Activated naive CD4-positive, alpha-beta T cell treated with anti-CD3 and anti-CD28 coated beads for 36 hours (primary cell): ENCODE measurements at regions not wholly inside any gene's neighbourhood (a gene's known extent, or its start where the extent isn't known, plus 50 kb on each side); places are given as distances from the start of the nearest gene placed in this dataset.

Experiments
- CTCF ChIA-PET: fragments of 350-600 bp; sonication (Branson Sonifier 250); formaldehyde crosslinking; loops from one replicate; lab custom pipeline; 2021; ENCODE audit warnings: antibody characterized with exemption; lab: Charles Lee
- DNase-seq: peaks from one replicate; pipeline ENCODE4 v3.0.0-alpha.2; 2020
- H3K27ac Mint-ChIP-seq: one replicate; pipeline ENCODE4 v1.8.0; 2021; ENCODE audit warnings: mild to moderate bottlenecking, mixed read lengths
- H3K27me3 Mint-ChIP-seq: one replicate; pipeline ENCODE4 v1.8.0; 2021; ENCODE audit warnings: low read depth, mixed read lengths
- H3K36me3 Mint-ChIP-seq: one replicate; pipeline ENCODE4 v1.8.0; 2021; ENCODE audit warnings: low read depth, mixed read lengths
- H3K4me1 Mint-ChIP-seq: one replicate; pipeline ENCODE4 v1.8.0; 2021; ENCODE audit warnings: low read depth, mixed read lengths
- H3K4me3 Mint-ChIP-seq: one replicate; pipeline ENCODE4 v1.8.0; 2021; ENCODE audit warnings: mild to moderate bottlenecking, moderate library complexity, mixed read lengths
- H3K9me3 Mint-ChIP-seq: one replicate; pipeline ENCODE4 v1.8.0; 2021; ENCODE audit warnings: mixed read lengths
- intact Hi-C: fragments of 100-400 bp; cut with micrococcal nuclease; formaldehyde crosslinking; loops from one replicate; pipeline ENCODE4 v1.15.1; 2023

DNA sequence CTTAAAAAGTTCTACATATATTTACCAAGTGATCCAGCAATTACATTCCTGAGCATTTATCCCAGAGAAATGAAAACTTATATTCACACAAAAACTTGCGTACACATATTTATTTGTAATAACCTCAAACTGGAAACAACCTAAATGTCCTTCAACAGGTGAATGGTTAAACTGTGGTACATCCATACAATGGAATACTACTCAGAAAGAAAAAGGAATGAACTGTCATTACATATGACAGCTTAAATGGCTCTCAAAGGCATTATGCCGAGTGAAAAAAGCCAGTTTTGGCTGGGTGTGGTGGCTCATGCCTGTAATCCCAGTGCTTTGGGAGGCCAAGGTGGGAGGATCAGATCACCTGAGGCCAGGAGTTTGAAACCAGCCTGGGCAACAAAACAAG, 79.1 kb upstream of the DYNC1I2 start:
- no peak overlapping the region for H3K4me3 Mint-ChIP-seq
- no peaks in the 10 kb centered on the region for H3K27me3 Mint-ChIP-seq
- no peak for DNase-seq
- CTCF ChIA-PET: no interaction called here
- H3K36me3 Mint-ChIP-seq: no peaks in the 10 kb centered on the region
- no peaks in the 10 kb centered on the region for H3K4me1 Mint-ChIP-seq
- intact Hi-C loops: no loop called here
- no peaks in the 10 kb centered on the region for H3K9me3 Mint-ChIP-seq
- no peak overlapping the region for H3K27ac Mint-ChIP-seq

DNA sequence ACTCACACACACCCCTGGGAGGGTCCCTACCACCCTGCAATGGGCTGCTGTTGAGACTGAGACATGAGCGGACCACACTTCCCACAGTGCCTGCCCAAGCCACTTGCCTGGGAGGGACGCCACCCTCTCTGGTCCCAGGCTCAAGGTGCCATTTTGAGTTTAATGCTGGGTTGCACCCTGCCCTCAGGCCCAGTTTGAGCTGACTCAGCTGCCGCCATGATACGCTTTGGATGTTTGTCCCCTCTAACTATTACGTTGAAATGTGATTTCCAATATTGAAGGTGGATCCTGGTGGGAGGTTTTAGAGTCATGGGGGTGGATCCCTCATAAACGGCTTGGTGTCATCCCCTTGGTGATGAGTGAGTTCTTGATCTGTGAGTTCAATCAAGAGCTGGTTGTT, 76.4 kb upstream of the DYNC1I2 start:
- Mint-ChIP-seq H3K9me3 (no peaks in the 10 kb centered on the region), H3K4me3 (no peak overlapping the region), H3K27ac (no peak overlapping the region), H3K4me1 (no peaks in the 10 kb centered on the region), H3K27me3 (no peaks in the 10 kb centered on the region), H3K36me3 (no peaks in the 10 kb centered on the region)
- CTCF ChIA-PET: interaction anchor here (0.6 to 2.5 kb wide), 2 partner anchors 12 to 369 kb away, joined by 4 to 13 read pairs; no protein-coding TSS in a partner anchor
- intact Hi-C loops: no loop called here
- no peak for DNase-seq

DNA sequence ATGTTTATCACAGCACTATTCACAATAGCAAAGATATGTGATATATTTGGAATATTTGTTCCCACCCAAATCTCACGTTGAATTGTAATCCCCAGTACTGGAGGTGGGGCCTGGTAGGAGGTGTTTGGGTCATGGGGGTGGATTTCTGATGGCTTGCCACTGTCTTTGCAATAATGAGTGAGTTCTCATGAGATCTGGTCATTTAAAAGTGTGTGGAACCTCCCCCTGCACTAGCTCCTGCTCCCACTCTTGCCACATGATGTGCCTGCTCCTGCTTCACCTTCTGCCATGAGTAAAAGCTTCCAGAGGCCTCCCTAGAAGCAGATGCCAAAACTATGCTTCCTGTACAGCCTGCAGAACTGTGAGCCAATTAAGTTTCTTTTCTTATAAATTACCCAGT, 72.2 kb upstream of the DYNC1I2 start:
- Mint-ChIP-seq H3K36me3 (no peaks in the 10 kb centered on the region), H3K27me3 (no peaks in the 10 kb centered on the region), H3K27ac (no peak overlapping the region), H3K4me1 (no peaks in the 10 kb centered on the region), H3K9me3 (no peaks in the 10 kb centered on the region), H3K4me3 (no peak overlapping the region)
- intact Hi-C loops: no loop called here
- CTCF ChIA-PET: no interaction called here
- DNase-seq: no peak

DNA sequence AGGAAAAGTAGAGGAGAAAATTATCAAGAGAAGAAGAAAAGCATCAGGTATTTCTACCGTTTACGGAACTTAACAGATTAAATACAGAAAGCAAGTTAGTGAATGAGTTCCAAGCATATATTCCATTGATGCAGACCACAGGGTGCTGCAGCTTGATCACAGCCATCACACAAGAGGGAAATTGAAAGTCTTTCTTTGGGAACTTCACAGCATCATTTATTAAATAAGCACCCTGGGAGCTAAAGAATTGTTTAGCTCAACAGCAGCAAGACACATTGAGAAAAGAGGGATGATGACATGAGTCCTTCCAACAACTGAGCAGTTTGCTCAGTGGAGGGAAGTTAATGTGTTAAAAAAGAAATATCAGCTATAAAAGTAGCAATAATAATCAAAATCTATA, 69.3 kb upstream of the DYNC1I2 start:
- Mint-ChIP-seq H3K4me1 (no peaks in the 10 kb centered on the region), H3K27ac (no peak overlapping the region), H3K9me3 (no peaks in the 10 kb centered on the region), H3K36me3 (no peaks in the 10 kb centered on the region), H3K4me3 (no peak overlapping the region), H3K27me3 (no peaks in the 10 kb centered on the region)
- CTCF ChIA-PET: interaction anchor here (1.2 kb wide), 1 partner anchor 22 kb away, joined by 3 read pairs; no protein-coding TSS in a partner anchor
- intact Hi-C loops: no loop called here
- no peak for DNase-seq

DNA sequence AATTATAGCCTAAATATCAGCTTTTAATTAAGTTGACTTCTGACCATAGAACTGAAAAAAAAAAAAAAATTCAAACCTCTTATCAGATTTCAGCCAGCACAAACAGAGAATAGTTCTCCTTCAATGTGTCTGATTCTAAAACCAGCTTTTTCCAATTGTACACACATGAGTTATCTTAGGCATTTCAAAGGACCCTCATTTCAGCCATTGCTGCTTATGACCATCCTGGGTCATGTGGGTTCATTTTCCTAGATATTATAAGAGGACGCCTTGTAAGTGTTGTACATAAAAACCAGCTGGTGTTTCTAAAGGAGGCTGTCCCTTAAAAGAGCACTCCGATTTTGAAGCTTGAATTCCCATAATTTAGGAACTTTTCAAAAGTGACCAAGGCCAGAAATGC, 62.3 kb upstream of the DYNC1I2 start:
- no peaks in the 10 kb centered on the region for H3K27me3 Mint-ChIP-seq
- H3K36me3 Mint-ChIP-seq: peaks cover 3% of the 10 kb centered on the region
- intact Hi-C loops: no loop called here
- H3K9me3 Mint-ChIP-seq: peaks cover 8% of the 10 kb centered on the region
- no peak overlapping the region for H3K27ac Mint-ChIP-seq
- no peak overlapping the region for H3K4me3 Mint-ChIP-seq
- H3K4me1 Mint-ChIP-seq: no peaks in the 10 kb centered on the region
- CTCF ChIA-PET: interaction anchor here (0.6 kb wide), 1 partner anchor 438 kb away, joined by 3 read pairs; no protein-coding TSS in a partner anchor
- DNase-seq: no peak

DNA sequence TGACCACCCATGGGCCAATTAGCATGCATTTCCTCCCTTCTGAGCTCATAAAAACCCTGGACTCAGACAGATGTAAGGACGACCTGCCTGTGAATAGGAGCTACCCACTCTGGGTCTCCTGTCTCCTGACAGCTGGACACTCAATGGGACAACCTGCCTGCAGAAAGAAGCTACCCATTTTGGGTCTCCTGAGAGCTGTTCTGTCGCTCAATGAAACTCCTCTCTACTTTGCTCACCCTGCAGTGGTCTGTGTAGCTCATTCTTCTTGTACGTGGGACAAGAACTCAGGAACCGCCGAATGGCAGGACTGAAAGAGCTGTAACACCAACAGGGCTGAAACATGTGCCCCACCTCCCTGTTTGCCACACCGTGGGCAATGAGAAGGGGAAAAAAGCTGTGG, 60.3 kb upstream of the DYNC1I2 start:
- H3K36me3 Mint-ChIP-seq: peaks cover 5% of the 10 kb centered on the region
- no peaks in the 10 kb centered on the region for H3K27me3 Mint-ChIP-seq
- no peaks in the 10 kb centered on the region for H3K4me1 Mint-ChIP-seq
- CTCF ChIA-PET: no interaction called here
- intact Hi-C loops: no loop called here
- peaks cover 24% of the 10 kb centered on the region for H3K9me3 Mint-ChIP-seq
- H3K27ac Mint-ChIP-seq: no peak overlapping the region
- DNase-seq: no peak
- H3K4me3 Mint-ChIP-seq: no peak overlapping the region

DNA sequence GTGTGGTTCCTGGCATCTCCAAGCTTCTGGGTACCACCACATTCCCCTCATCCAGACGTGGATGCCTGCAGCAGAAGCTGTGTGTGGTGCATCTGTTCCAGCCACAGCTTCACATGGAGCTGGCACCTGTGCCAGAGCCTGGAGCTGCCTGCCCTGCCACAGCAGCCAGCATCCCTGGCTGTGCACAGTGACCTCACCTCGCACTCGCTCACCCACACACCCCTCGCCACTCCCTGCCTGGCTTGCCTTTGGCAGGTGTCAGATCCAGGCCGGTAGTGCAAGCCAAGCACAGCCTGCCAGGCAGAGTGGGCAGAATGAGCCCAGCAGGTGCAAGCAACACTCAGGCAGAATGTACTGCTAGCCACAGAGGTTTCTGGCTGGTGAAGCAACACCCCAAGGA, 59.9 kb upstream of the DYNC1I2 start:
- H3K27ac Mint-ChIP-seq: no peak overlapping the region
- DNase-seq: no peak
- CTCF ChIA-PET: no interaction called here
- peaks cover 5% of the 10 kb centered on the region for H3K36me3 Mint-ChIP-seq
- H3K4me3 Mint-ChIP-seq: no peak overlapping the region
- H3K4me1 Mint-ChIP-seq: no peaks in the 10 kb centered on the region
- H3K9me3 Mint-ChIP-seq: peaks cover 29% of the 10 kb centered on the region
- intact Hi-C loops: no loop called here
- H3K27me3 Mint-ChIP-seq: no peaks in the 10 kb centered on the region

DNA sequence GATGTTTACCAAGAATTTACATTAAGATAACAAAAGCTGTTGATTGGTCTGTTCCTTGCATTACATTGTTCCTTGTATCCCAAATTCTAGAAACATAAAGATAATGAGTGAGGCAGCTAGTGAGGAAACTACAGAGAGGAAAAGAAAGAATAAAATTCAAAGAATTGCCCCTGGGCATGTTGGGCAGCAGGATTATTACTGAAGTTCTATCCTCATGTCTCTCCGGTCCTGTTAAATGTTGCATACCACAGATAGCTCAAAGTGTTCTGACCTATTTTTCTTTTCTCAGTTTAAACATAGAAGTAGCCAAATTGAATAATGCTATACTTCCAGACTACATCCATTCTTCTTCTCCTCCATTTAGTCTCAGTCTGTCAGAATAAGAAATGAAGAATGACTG, 58.2 kb upstream of the DYNC1I2 start:
- no peak for DNase-seq
- Mint-ChIP-seq H3K27me3 (no peaks in the 10 kb centered on the region), H3K4me1 (no peaks in the 10 kb centered on the region), H3K9me3 (peaks cover 29% of the 10 kb centered on the region), H3K36me3 (peaks cover 5% of the 10 kb centered on the region), H3K27ac (no peak overlapping the region), H3K4me3 (no peak overlapping the region)
- CTCF ChIA-PET: interaction anchor here (0.6 kb wide), 1 partner anchor 16 kb away, joined by 3 read pairs; no protein-coding TSS in a partner anchor
- intact Hi-C loops: no loop called here

DNA sequence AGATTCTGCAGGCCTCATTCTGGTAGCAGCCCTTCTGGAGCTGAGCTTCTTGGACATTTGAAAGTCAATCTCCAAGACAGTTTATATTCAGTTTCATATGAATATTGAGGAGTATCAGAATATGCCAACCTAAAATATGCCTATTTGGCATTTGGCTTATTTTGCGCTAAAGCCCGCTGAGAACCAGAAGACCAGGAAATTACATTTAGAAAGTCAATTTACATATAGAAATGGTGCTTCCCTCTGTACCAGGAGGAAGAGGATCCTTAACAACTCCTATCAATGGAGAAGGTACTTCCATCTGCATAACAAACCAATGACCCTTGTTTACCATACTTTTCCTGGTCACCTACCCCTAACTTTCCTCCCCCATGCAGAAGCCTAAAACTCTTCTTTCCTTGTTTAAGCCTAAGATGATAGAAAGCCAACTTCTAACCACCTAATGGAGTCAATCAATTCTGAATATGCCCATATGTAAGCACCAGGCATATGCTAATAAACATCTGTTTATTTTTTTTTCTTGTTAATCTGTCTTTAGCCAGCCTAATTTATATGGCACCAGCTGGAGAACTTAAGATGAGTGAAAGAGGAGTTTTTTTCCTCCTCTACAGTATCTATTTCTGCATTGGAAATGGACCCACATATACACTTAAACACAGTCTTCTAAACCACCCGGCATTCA, 57.0 kb upstream of the DYNC1I2 start:
- no peak overlapping the region for H3K4me3 Mint-ChIP-seq
- DNase-seq: no peak
- CTCF ChIA-PET: interaction anchor here (0.7 kb wide), 1 partner anchor 46 kb away, joined by 3 read pairs; no protein-coding TSS in a partner anchor
- H3K27ac Mint-ChIP-seq: no peak overlapping the region
- H3K4me1 Mint-ChIP-seq: no peaks in the 10 kb centered on the region
- H3K36me3 Mint-ChIP-seq: peaks cover 5% of the 10 kb centered on the region
- H3K9me3 Mint-ChIP-seq: peaks cover 29% of the 10 kb centered on the region
- no peaks in the 10 kb centered on the region for H3K27me3 Mint-ChIP-seq
- intact Hi-C loops: no loop called here

DNA sequence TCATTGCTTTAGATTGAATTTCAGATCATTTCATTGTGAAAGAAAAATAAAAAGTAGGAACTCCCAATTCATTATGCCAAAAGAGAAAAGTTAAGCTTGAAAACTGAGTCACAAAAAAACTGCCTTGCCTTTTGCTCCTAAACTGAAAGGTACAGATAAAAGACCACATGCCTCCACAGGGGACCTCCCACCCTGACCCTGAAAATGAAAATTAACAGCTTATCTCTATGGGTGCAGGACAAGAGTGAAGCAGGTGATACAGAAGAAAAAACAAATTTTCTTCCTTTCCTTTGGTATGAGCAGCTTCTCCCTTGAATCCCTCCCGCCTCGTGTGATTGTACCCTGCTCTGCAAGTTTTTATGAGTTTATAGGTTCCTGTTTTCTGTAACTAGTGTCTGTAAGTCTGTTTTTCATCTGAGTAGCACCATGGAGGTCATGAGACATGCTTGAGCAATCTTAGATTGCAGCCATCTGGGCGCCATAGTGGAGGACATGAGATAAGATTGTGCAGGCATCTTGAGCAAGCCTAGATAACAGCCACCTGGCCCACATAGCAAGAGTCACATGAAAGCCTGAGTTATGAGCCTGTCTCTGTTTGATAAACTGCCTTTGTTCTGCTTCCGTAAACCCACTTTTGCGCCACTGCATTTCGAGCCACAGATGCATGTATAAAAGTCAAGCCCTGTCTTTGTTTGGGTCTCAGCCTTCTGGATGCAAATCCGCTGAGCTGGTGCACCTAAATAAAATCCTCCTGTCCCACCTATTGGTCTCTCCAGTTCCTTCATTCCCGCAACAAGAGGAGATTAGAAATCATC, 56.2 kb upstream of the DYNC1I2 start:
- Mint-ChIP-seq H3K9me3 (peaks cover 29% of the 10 kb centered on the region), H3K4me3 (no peak overlapping the region), H3K36me3 (peaks cover 5% of the 10 kb centered on the region), H3K27ac (no peak overlapping the region), H3K27me3 (no peaks in the 10 kb centered on the region), H3K4me1 (no peaks in the 10 kb centered on the region)
- intact Hi-C loops: no loop called here
- CTCF ChIA-PET: interaction anchor here (0.7 kb wide), 1 partner anchor 45 kb away, joined by 3 read pairs; no protein-coding TSS in a partner anchor
- no peak for DNase-seq
